GM10266 (cell line): ENCODE measurements at regions not wholly inside any gene's neighbourhood (a gene's known extent, or its start where the extent isn't known, plus 50 kb on each side); places are given as distances from the start of the nearest gene placed in this dataset.
"Not testable (repeated sequence)": the region's sequence is repeated elsewhere in the genome, so short reads cannot be mapped to it uniquely, and the experiment has no call there.

Experiments
- DNase-seq: peaks from one replicate; pipeline ENCODE4 v3.0.0; 2012; ENCODE audit errors: extremely low spot score
- CTCF ChIP-seq: IDR thresholded peaks from 2 replicates; pipeline ENCODE4 v1.5.1; 2012; ENCODE audit warnings: mild to moderate bottlenecking, low read depth; ENCODE audit not compliant: control insufficient read depth, insufficient read depth; ENCODE audit errors: missing control alignments

- no peak for TF ChIP-seq CTCF
- DNase-seq = no peak
Measured at GRCh38 chr4:127406187-127406586, 226.6 kb upstream of the INTU start.

GRCh38 chr4:127407572-127407971 is 225.2 kb upstream of the INTU start:
- DNase-seq = not testable (repeated sequence)

- TF ChIP-seq CTCF = no peak
- no peak for DNase-seq
Measured at GRCh38 chr4:127410201-127410600, 222.6 kb upstream of the INTU start.

- no peak for DNase-seq
- TF ChIP-seq CTCF = no peak
Measured at GRCh38 chr4:127410644-127411043, 222.1 kb upstream of the INTU start.

- no peak for TF ChIP-seq CTCF
- no peak for DNase-seq
Measured at GRCh38 chr4:127414951-127415606, 217.7 kb upstream of the INTU start.

GRCh38 chr4:127416115-127416514 is 216.6 kb upstream of the INTU start:
- DNase-seq = no peak
- no peak for TF ChIP-seq CTCF

- TF ChIP-seq CTCF = no peak
- no peak for DNase-seq
Measured at GRCh38 chr4:127417885-127418535, 214.7 kb upstream of the INTU start.
